ENCODE measurements at regions not wholly inside any gene's neighbourhood (a gene's known extent, or its start where the extent isn't known, plus 50 kb on each side); places are given as distances from the start of the nearest gene placed in this dataset.

DNA sequence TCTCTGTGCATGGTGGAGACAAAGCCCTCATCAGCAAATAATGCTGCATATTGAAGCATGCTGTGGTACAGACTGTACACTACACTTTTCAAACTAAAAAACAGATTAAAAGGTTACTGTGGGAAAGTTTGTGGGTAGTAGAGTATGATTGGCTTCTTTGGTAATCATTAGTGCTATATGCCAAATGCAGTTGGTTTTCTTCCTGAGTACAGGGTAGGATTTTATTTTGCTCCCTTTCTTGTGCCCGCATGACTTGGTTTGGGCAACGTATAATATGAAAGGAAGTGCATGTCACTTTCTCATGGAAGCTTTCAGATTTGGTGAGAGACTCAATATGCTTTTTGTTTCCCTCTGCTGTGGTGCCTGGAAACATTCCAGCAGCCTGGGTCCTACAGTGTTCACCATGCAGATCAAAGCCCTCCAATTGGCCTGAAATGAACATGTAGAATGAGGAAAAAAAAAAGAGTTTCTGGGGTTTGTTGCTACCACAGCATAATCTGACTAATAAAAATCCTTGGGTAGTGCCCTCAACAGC lies 270.7 kb upstream of the ADGRB3 start:
- ATAC-seq (replicated peaks; ENCODE audit: extremely low read depth, poor library complexity, severe bottlenecking) (no peak), DNase-seq (ENCODE audit: low spot score in 2 of 2) (no peak)
- no peak overlapping the region for H3K4me3 Mint-ChIP-seq
- H3K4me1 Mint-ChIP-seq = no peaks in the 10 kb centered on the region
- H3K27me3 Mint-ChIP-seq = no peaks in the 10 kb centered on the region
- H3K36me3 Mint-ChIP-seq (ENCODE audit: insufficient read depth) = no peaks in the 10 kb centered on the region
- H3K9me3 Mint-ChIP-seq = peaks cover 22% of the 10 kb centered on the region
- no peak overlapping the region for H3K27ac Mint-ChIP-seq (ENCODE audit: low read depth)

DNA sequence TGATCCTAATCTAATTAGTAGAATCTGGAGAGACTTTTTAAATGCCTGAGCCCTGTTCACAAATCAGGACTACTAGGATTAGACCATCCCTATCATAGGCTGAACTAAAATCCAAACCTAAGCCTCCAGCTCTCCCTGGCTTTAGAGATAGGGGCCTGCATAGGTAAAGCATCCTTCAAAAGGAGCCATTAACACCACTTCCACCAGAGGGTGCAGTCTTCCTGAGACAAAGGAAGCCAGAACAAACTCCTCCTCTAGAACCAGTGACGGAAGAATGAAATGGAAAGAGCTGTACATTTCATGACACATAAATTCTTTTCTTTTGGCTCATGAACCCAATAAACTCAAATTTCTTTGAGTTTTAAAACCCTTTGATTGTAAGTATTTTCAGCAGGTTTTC lies 291.2 kb upstream of the ADGRB3 start:
- Mint-ChIP-seq H3K27ac (ENCODE audit: low read depth) (no peak overlapping the region), H3K4me1 (no peaks in the 10 kb centered on the region), H3K36me3 (ENCODE audit: insufficient read depth) (no peaks in the 10 kb centered on the region), H3K27me3 (no peaks in the 10 kb centered on the region), H3K4me3 (no peak overlapping the region), H3K9me3 (peaks cover 7% of the 10 kb centered on the region)
- DNase-seq (ENCODE audit: low spot score in 2 of 2) (no peak), ATAC-seq (replicated peaks; ENCODE audit: extremely low read depth, poor library complexity, severe bottlenecking) (no peak)

DNA sequence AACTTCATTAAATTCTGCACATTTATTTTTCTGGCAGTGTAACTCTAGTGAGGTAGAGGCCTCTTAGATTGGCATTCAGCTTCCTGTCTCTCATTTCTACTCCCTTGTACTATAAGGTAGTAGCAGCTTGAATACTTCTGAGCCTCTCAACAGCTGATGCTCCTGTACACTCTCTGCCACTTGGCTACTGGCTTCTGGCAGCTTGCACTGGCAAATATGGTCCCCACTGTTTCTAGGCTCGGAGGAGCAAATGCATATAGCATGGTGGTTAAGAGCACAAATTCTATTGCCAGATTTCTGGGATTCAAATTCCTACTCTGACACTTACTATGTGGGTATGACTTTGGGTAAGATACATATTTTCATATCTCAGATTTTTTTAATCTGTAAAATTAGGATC lies 292.8 kb upstream of the ADGRB3 start:
- no peaks in the 10 kb centered on the region for H3K27me3 Mint-ChIP-seq
- no peaks in the 10 kb centered on the region for H3K36me3 Mint-ChIP-seq (ENCODE audit: insufficient read depth)
- H3K9me3 Mint-ChIP-seq = peaks cover 7% of the 10 kb centered on the region
- no peak for DNase-seq (ENCODE audit: low spot score in 2 of 2)
- ATAC-seq (replicated peaks; ENCODE audit: extremely low read depth, poor library complexity, severe bottlenecking) = no peak
- no peaks in the 10 kb centered on the region for H3K4me1 Mint-ChIP-seq
- H3K27ac Mint-ChIP-seq (ENCODE audit: low read depth) = no peak overlapping the region
- H3K4me3 Mint-ChIP-seq = no peak overlapping the region

DNA sequence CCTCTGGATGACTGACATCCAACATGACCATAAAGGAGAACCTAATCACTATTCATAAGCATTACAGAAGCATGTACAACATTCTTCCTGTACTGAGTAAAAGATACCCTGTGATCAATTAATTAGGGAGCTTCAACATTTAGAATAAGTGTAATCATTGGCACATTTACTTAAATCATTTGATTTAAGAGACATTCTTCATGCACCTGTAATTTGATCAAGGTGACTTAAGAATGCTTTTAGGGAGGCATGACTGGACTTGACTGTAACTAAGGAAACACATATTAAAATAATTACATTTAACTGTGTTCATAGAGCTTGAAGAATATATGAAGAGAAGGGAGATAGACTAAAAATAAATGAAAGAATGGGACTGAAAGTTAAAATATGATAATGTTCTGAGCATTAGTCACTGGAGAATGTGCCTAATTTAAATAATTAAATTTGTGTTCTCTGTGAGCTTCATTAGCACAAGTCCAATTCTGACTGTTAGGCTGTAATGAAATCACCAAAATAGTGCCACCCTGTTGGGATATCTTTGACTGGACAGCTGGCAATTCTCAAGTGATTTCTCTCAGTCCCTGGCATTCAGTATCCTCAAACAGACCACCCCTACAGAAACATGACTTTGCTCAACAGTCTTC lies 295.5 kb upstream of the ADGRB3 start:
- H3K4me1 Mint-ChIP-seq = no peaks in the 10 kb centered on the region
- DNase-seq (ENCODE audit: low spot score in 2 of 2) = no peak
- ATAC-seq (replicated peaks; ENCODE audit: extremely low read depth, poor library complexity, severe bottlenecking) = no peak
- no peaks in the 10 kb centered on the region for H3K27me3 Mint-ChIP-seq
- H3K9me3 Mint-ChIP-seq = peaks cover 7% of the 10 kb centered on the region
- H3K36me3 Mint-ChIP-seq (ENCODE audit: insufficient read depth) = no peaks in the 10 kb centered on the region
- no peak overlapping the region for H3K4me3 Mint-ChIP-seq
- H3K27ac Mint-ChIP-seq (ENCODE audit: low read depth) = no peak overlapping the region

DNA sequence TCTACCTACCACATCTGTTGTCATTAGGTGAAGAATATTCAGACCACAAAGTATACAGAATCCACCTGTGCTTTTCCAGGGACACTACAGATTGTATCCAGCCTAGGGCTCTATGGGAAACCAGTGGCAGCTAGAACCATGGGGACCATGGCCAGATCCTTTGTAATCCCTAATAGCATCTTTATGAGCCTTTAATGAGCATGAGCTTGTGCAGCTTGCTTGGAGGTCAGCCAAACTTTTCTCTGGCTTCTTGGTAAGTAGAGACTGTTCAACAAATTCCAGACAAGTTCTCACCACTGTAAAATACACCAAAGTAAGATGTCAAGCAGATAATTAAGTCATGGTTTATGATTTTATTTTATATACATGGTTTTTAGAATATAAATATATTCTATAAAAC lies 301.6 kb upstream of the ADGRB3 start:
- no peaks in the 10 kb centered on the region for H3K27me3 Mint-ChIP-seq
- H3K4me3 Mint-ChIP-seq = no peak overlapping the region
- no peaks in the 10 kb centered on the region for H3K4me1 Mint-ChIP-seq
- H3K36me3 Mint-ChIP-seq (ENCODE audit: insufficient read depth) = no peaks in the 10 kb centered on the region
- H3K27ac Mint-ChIP-seq (ENCODE audit: low read depth) = no peak overlapping the region
- DNase-seq (ENCODE audit: low spot score in 2 of 2) (no peak), ATAC-seq (replicated peaks; ENCODE audit: extremely low read depth, poor library complexity, severe bottlenecking) (no peak)
- peaks cover 5% of the 10 kb centered on the region for H3K9me3 Mint-ChIP-seq

DNA sequence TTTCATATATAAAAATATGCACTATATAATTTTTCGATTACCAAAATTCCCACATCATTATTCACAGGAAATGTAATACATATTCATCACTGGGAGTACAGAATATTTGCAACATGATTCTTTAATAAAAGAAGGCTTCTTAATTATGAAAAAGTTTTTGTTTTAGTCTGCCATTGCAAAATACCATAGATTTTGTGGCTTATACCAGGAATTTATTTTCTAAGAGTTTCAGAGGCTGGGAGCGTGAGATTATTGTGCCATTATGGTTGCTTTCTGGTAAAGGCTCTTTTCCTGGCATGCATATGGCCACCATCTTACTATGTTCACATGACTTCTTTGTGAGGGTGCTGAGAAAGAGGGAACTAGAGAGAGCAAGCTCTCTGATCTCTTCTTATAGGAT lies 306.9 kb upstream of the ADGRB3 start:
- no peak for DNase-seq (ENCODE audit: low spot score in 2 of 2)
- Mint-ChIP-seq H3K36me3 (ENCODE audit: insufficient read depth) (no peaks in the 10 kb centered on the region), H3K4me1 (no peaks in the 10 kb centered on the region), H3K27me3 (no peaks in the 10 kb centered on the region), H3K27ac (ENCODE audit: low read depth) (no peak overlapping the region), H3K9me3 (peaks cover 5% of the 10 kb centered on the region), H3K4me3 (no peak overlapping the region)
- ATAC-seq (replicated peaks; ENCODE audit: extremely low read depth, poor library complexity, severe bottlenecking) = no peak

DNA sequence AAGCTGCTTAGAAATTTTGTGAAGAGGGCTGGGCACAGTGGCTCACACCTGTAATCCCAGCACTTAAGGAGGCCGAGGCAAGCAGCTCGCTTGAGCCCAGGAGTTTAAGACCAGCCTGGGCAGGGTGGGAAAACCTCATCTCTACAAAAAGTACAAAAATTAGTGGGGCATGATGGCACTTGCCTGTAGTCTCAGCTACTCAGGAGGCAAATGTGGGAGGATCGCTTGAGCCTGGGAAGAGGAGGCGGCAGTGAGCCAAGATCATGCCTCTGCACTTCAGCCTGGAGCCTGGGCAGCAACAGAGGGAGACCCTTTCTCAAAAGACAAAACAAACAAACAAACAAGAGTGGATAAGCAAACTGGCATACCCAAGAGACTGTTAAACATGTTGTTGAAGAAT lies 308.3 kb upstream of the ADGRB3 start:
- no peak for ATAC-seq (replicated peaks; ENCODE audit: extremely low read depth, poor library complexity, severe bottlenecking)
- Mint-ChIP-seq H3K4me1 (no peaks in the 10 kb centered on the region), H3K27me3 (no peaks in the 10 kb centered on the region), H3K27ac (ENCODE audit: low read depth) (no peak overlapping the region), H3K4me3 (no peak overlapping the region), H3K36me3 (ENCODE audit: insufficient read depth) (no peaks in the 10 kb centered on the region), H3K9me3 (peaks cover 5% of the 10 kb centered on the region)
- no peak for DNase-seq (ENCODE audit: low spot score in 2 of 2)

DNA sequence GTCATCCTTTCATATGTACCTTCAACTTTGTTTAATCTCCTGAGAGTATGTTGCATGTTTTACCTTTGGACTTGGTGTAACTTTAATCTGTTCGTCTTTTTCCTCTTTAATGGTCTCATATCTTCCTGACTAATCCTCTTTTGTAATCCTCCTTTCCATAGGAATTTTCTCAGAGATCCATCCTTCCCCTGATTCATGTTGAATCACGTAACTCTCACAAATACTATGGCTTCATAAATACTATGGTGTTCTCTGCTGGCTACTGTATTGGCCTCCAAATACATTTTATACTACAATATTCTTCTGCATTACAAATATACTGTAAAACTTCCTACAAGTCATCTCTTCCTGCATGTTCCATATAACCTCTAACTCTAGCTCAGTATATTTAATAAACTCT lies 317.7 kb upstream of the ADGRB3 start:
- H3K4me1 Mint-ChIP-seq = no peaks in the 10 kb centered on the region
- H3K9me3 Mint-ChIP-seq = peaks cover 18% of the 10 kb centered on the region
- ATAC-seq (replicated peaks; ENCODE audit: extremely low read depth, poor library complexity, severe bottlenecking) (no peak), DNase-seq (ENCODE audit: low spot score in 2 of 2) (no peak)
- H3K4me3 Mint-ChIP-seq = no peak overlapping the region
- no peaks in the 10 kb centered on the region for H3K36me3 Mint-ChIP-seq (ENCODE audit: insufficient read depth)
- H3K27me3 Mint-ChIP-seq = no peaks in the 10 kb centered on the region
- no peak overlapping the region for H3K27ac Mint-ChIP-seq (ENCODE audit: low read depth)

DNA sequence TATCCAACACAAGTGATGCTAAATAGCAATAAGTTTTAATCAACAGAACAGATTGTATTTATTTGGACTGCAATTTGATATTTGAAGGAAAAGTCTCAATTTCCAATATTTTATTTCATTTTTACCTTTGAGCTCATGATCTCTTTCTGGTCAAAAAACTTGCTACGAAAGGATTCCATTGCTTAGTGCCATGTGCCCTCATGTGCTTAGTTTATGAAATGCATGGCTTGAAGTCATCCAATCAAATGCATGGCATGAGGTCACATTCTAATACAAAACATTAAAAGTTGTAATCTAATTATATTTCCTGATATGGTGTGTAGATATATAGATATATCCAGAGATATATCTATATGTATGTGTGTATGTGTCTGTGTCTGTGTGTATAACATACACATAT lies 321.2 kb upstream of the ADGRB3 start:
- DNase-seq (ENCODE audit: low spot score in 2 of 2) = no peak
- Mint-ChIP-seq H3K27me3 (no peaks in the 10 kb centered on the region), H3K4me1 (no peaks in the 10 kb centered on the region), H3K36me3 (ENCODE audit: insufficient read depth) (no peaks in the 10 kb centered on the region), H3K4me3 (no peak overlapping the region), H3K9me3 (peaks cover 12% of the 10 kb centered on the region), H3K27ac (ENCODE audit: low read depth) (no peak overlapping the region)
- ATAC-seq (replicated peaks; ENCODE audit: extremely low read depth, poor library complexity, severe bottlenecking) = no peak

DNA sequence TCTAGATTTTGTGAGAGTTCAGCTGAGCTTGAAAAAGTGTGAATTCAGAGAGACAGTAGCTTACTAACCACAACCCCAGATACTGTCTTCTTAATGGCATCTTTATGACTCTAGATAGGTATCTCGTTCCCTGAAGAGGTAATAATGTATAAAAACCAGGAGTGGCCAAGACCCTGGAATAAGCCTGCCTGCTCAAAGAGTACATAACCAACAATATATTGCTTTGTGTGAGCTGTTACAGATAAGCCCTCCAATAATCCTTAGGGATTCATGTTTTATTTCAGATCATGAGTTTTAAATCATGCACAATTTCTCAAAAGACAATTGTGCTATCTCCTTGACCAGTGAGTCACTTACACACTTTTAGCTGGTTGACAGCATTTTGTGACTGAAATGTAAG lies 327.8 kb upstream of the ADGRB3 start:
- no peak overlapping the region for H3K4me3 Mint-ChIP-seq
- H3K9me3 Mint-ChIP-seq = peaks cover 21% of the 10 kb centered on the region
- ATAC-seq (replicated peaks; ENCODE audit: extremely low read depth, poor library complexity, severe bottlenecking) (no peak), DNase-seq (ENCODE audit: low spot score in 2 of 2) (no peak)
- no peak overlapping the region for H3K27ac Mint-ChIP-seq (ENCODE audit: low read depth)
- no peaks in the 10 kb centered on the region for H3K27me3 Mint-ChIP-seq
- H3K36me3 Mint-ChIP-seq (ENCODE audit: insufficient read depth) = no peaks in the 10 kb centered on the region
- H3K4me1 Mint-ChIP-seq = no peaks in the 10 kb centered on the region

DNA sequence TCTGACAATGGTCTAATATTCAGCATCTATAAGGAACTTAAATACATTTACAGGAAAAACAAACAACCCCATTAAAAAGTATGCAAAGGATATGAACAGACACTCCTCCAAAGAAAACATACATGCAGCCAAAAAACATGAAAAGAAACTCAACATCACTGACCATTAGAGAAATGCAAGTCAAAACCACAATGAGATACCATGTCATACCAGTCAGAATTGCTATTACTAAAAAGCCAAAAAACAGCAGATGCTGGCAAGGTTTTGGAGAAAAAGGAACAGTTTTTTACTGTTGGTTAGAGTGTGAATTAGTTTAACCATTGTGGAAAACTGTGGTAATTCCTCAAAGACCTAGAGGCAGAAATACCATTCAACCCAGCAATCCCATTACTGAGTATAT lies 339.0 kb upstream of the ADGRB3 start:
- Mint-ChIP-seq H3K36me3 (ENCODE audit: insufficient read depth) (no peaks in the 10 kb centered on the region), H3K27me3 (no peaks in the 10 kb centered on the region), H3K9me3 (peaks cover 30% of the 10 kb centered on the region), H3K4me3 (no peak overlapping the region), H3K27ac (ENCODE audit: low read depth) (no peak overlapping the region), H3K4me1 (no peaks in the 10 kb centered on the region)
- no peak for DNase-seq (ENCODE audit: low spot score in 2 of 2)
- ATAC-seq (replicated peaks; ENCODE audit: extremely low read depth, poor library complexity, severe bottlenecking) = no peak

DNA sequence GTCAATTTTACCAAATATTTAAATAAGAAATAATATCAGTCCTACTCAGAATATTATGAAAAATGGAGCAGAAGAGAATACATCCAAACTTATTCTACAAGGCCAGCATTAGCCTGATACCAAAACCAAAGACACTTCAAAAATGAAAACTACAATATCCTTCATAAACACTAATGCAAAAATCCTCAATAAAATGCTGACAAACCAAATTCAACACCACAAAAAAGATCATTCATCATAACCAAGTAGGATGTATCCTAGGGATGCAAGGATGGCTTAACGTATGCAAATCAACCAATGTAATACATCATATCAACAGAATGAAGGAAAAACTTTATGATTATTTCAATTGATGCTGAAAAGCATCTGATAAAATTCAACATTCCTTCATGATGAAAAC lies 352.4 kb upstream of the ADGRB3 start:
- no peak overlapping the region for H3K27ac Mint-ChIP-seq (ENCODE audit: low read depth)
- DNase-seq (ENCODE audit: low spot score in 2 of 2) (no peak), ATAC-seq (replicated peaks; ENCODE audit: extremely low read depth, poor library complexity, severe bottlenecking) (no peak)
- H3K36me3 Mint-ChIP-seq (ENCODE audit: insufficient read depth) = no peaks in the 10 kb centered on the region
- H3K4me3 Mint-ChIP-seq = no peak overlapping the region
- no peaks in the 10 kb centered on the region for H3K27me3 Mint-ChIP-seq
- no peaks in the 10 kb centered on the region for H3K4me1 Mint-ChIP-seq
- peaks cover 36% of the 10 kb centered on the region for H3K9me3 Mint-ChIP-seq

DNA sequence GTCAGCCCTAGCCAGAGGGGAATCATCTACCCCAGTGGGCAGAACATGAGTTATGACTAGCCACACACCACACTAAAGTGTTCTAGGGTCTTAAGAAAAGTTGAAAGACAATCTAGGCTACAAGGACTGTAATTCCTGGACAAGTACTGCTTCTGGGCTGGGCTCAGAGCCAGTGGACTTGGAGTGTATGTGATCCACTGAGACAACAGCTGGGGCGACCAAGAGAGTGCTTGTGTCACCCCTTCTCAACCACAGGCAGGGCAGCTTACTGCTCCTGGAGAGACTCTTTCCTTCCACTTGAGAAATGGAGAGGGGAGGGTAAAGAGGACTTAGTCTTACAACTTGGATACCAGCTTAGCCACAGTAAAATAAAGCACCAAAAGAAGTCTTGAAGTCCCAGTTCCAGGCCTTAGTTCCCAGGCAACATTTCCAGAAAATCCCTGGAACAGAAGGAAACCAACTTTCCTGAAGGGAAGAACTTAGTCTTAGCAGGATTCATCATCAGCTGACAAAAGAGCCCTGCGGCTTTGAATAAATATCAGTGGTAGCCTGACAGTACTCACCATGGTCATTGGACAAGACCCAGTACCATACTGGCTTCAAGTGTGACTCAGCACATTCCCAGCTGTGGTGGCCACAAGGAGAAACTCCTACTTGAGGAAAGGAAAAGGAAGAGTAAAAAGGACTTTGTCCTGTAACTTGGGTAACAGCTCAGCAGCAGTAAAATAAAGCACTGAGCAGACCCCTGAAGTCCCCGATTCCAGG lies 355.1 kb upstream of the ADGRB3 start:
- Mint-ChIP-seq H3K4me1 (no peaks in the 10 kb centered on the region), H3K9me3 (peaks cover 25% of the 10 kb centered on the region), H3K27ac (ENCODE audit: low read depth) (no peak overlapping the region), H3K36me3 (ENCODE audit: insufficient read depth) (no peaks in the 10 kb centered on the region), H3K27me3 (no peaks in the 10 kb centered on the region), H3K4me3 (no peak overlapping the region)
- no peak for ATAC-seq (replicated peaks; ENCODE audit: extremely low read depth, poor library complexity, severe bottlenecking)
- DNase-seq (ENCODE audit: low spot score in 2 of 2) = no peak

Data from central memory CD8-positive, alpha-beta T cell (primary cell).